Glomerular visceral epithelial cell (primary cell): ENCODE measurements at regions not wholly inside any gene's neighbourhood (a gene's known extent, or its start where the extent isn't known, plus 50 kb on each side); places are given as distances from the start of the nearest gene placed in this dataset.
A peak's percentile ranks its signal among the peaks of the same experiment; 100 is the strongest.
"Not testable (repeated sequence)": the region's sequence is repeated elsewhere in the genome, so short reads cannot be mapped to it uniquely, and the experiment has no call there.

Experiments used
- DNase-seq: peaks from one replicate; pipeline ENCODE4 v3.0.0-alpha.2; 2016; ENCODE audit errors: extremely low spot score

DNA sequence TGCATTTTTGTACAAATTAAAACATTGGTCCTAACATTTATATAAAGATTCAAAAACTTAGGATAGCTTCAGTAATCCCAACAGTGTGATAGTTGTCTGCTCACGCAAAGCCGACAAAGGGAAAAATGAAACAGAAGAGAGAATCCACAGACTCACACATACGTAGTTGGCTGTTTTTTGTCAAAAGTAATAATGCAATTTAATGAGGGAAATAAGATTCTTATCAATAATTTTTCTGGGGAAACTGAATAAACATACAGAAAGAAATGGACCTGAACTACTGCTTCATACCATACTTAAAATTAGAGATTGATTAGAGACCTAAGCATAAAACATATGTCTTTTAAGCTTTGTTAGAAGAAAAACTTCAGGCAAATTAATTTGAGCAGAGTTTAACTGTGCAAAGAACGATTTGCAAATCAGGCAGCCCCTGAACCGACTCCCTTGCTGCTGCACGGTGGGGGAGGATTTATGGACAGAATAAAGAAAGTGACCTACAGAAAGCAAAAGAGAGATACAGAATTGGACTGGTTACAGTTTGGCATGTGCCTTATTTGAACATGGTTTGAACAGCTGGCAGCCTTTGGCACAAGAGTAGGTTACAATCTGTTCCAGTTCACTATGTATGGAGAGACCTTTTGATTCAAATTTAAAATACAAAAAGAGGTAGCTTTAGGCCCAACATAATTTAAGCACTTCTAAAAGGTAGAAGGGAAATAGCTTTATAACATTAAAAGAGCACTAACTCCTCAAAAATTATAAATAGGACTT is 64.9 kb upstream of the CTSV start:
- DNase-seq = not testable (repeated sequence)

DNA sequence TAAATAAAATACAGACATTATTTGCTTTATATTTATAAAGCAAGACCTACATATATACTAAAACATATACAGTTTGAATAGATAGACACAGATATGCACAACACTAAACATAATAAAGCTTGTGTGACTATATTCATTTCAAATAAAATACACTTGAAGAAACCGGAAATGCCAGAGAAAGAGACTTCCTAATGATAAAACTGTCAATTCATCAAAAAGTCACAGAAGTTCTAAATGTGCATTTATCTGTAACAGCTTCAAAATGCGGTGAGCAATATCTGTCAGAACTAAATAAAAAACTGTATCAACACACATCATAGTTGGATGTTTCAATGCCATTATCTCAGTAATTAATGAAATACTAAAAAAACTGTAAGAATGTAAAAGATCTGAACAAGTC is 60.6 kb upstream of the CTSV start:
- DNase-seq = not testable (repeated sequence)

DNA sequence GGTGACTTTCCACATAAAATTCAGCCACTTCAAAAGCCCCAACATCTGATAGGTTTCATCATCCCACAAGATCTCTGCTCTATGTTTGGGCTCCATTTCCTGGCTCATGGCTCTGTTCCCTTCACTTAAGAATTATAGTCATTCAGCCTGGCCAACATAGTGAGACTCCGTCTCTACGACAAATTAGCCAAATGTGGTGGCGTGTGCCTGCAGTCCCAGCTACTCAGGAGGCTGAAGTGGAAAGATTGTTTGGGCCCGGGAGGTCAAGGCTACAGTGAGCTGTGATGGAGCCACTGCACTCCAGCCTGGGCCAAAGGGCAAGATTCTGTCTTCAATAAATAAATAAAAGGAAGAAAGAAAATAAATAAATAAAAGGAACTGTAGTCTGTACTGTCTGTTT is 57.9 kb upstream of the CTSV start:
- DNase-seq = no peak

DNA sequence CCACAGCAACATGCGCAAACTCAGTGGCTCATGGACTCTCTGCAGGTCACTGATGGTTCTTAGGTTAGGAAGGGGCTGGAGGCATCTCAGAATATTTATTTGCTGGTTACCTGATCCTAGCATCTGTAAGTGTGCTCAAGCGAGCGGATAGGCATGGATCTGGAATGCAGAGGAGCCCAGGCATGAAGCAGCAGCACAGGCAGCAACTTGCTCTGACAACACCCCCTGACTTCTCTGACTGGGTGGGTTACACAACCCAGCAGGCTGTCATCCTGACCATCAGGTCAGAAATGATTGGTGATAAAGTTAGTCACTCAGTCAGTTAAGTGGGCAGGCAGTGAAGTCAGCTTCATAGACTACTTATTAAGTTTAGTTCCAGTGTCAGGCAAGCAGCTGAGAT is 50.4 kb upstream of the CTSV start:
- DNase-seq = peak; percentile 54
